Omental fat pad (tissue), 1 donor: ENCODE measurements at regions not wholly inside any gene's neighbourhood (a gene's known extent, or its start where the extent isn't known, plus 50 kb on each side); places are given as distances from the start of the nearest gene placed in this dataset.
"Not testable (repeated sequence)": the region's sequence is repeated elsewhere in the genome, so short reads cannot be mapped to it uniquely, and the experiment has no call there.

Experiments
- ATAC-seq: fragments of 150-250 bp; one replicate; pipeline ENCODE4 v1.9.1; 2016; ENCODE audit warnings: mild to moderate bottlenecking, moderate library complexity; ENCODE audit not compliant: low FRiP score
- DNase-seq: peaks from one replicate; pipeline ENCODE4 v3.0.0-alpha.2; 2019; ENCODE audit warnings: low spot score

- DNase-seq, ATAC-seq: not testable (repeated sequence)
Measured at GRCh38 chr2:87512864-87513530, 234.9 kb upstream of the PLGLB2 start.

GRCh38 chr2:87514034-87514433 is 233.9 kb upstream of the PLGLB2 start:
- not testable (repeated sequence) for DNase-seq, ATAC-seq

GRCh38 chr2:87514515-87514914 is 233.4 kb upstream of the PLGLB2 start:
- ATAC-seq, DNase-seq: not testable (repeated sequence)

GRCh38 chr2:87515226-87515625 is 232.7 kb upstream of the PLGLB2 start:
- ATAC-seq, DNase-seq: not testable (repeated sequence)

GRCh38 chr2:87515875-87516274 is 232.0 kb upstream of the PLGLB2 start:
- not testable (repeated sequence) for ATAC-seq, DNase-seq

GRCh38 chr2:87516369-87516967 is 231.4 kb upstream of the PLGLB2 start:
- not testable (repeated sequence) for ATAC-seq, DNase-seq

- not testable (repeated sequence) for DNase-seq, ATAC-seq
Measured at GRCh38 chr2:87517438-87517837, 230.4 kb upstream of the PLGLB2 start.

- ATAC-seq, DNase-seq: not testable (repeated sequence)
Measured at GRCh38 chr2:87518066-87518465, 229.8 kb upstream of the PLGLB2 start.

GRCh38 chr2:87518547-87518946 is 229.3 kb upstream of the PLGLB2 start:
- DNase-seq, ATAC-seq: not testable (repeated sequence)

- not testable (repeated sequence) for ATAC-seq
Measured at GRCh38 chr2:87519158-87520011, 228.5 kb upstream of the PLGLB2 start.

GRCh38 chr2:87521057-87521456 is 226.8 kb upstream of the PLGLB2 start:
- not testable (repeated sequence) for DNase-seq, ATAC-seq

More at GRCh38 chr2:87519158-87520011, 228.5 kb upstream of the PLGLB2 start:
- not testable (repeated sequence) for DNase-seq

GRCh38 chr2:87521489-87521888 is 226.4 kb upstream of the PLGLB2 start:
- not testable (repeated sequence) for ATAC-seq, DNase-seq

- DNase-seq, result not testable (repeated sequence)
Measured at GRCh38 chr2:87524619-87525188, 223.2 kb upstream of the PLGLB2 start.

GRCh38 chr2:87525497-87525991 is 222.3 kb upstream of the PLGLB2 start:
- DNase-seq, ATAC-seq: not testable (repeated sequence)

More at GRCh38 chr2:87524619-87525188, 223.2 kb upstream of the PLGLB2 start:
- ATAC-seq, result not testable (repeated sequence)

- ATAC-seq, DNase-seq: not testable (repeated sequence)
Measured at GRCh38 chr2:87526258-87526657, 221.6 kb upstream of the PLGLB2 start.

- not testable (repeated sequence) for ATAC-seq, DNase-seq
Measured at GRCh38 chr2:87531968-87532715, 215.7 kb upstream of the PLGLB2 start.

- ATAC-seq, DNase-seq: not testable (repeated sequence)
Measured at GRCh38 chr2:87533390-87534272, 214.3 kb upstream of the PLGLB2 start.
